Activated CD4-positive, alpha-beta T cell treated with anti-CD3 and anti-CD28 coated beads, Interleukin-2, amount 10 ng/mL, durations not matched to agents 24 days and 14 days (primary cell): ENCODE measurements at regions not wholly inside any gene's neighbourhood (a gene's known extent, or its start where the extent isn't known, plus 50 kb on each side); places are given as distances from the start of the nearest gene placed in this dataset.

Source experiments
- DNase-seq: peaks from one replicate; pipeline ENCODE4 v3.0.0; 2022
- H3K27ac Mint-ChIP-seq: one replicate; pipeline ENCODE4 v1.8.0; 2022; ENCODE audit warnings: mild to moderate bottlenecking, mixed read lengths
- H3K27me3 Mint-ChIP-seq: one replicate; pipeline ENCODE4 v1.8.0; 2022; ENCODE audit warnings: mixed read lengths
- H3K36me3 Mint-ChIP-seq: one replicate; pipeline ENCODE4 v1.8.0; 2022; ENCODE audit warnings: low read depth, mild to moderate bottlenecking, mixed read lengths
- H3K4me1 Mint-ChIP-seq: one replicate; pipeline ENCODE4 v1.8.0; 2021; ENCODE audit warnings: mixed read lengths
- H3K4me3 Mint-ChIP-seq: one replicate; pipeline ENCODE4 v1.8.0; 2022; ENCODE audit warnings: mild to moderate bottlenecking, moderate library complexity, mixed read lengths
- H3K9me3 Mint-ChIP-seq: one replicate; pipeline ENCODE4 v1.8.0; 2021; ENCODE audit warnings: mixed read lengths
- intact Hi-C: fragments of 100-400 bp; cut with micrococcal nuclease; formaldehyde crosslinking; loops from one replicate; pipeline ENCODE4 v1.15.1; 2023

GRCh38 chr9:115747731-115748130, 405.9 kb upstream of the PAPPA start:
- Mint-ChIP-seq H3K36me3 (no peaks in the 10 kb centered on the region), H3K27me3 (no peaks in the 10 kb centered on the region)

GRCh38 chr9:115756736-115757135, 396.9 kb upstream of the PAPPA start:
- DNase-seq, result no peak
- H3K27me3 Mint-ChIP-seq, result no peaks in the 10 kb centered on the region
- intact Hi-C loops, result no loop called here
- no peaks in the 10 kb centered on the region for H3K36me3 Mint-ChIP-seq
- H3K27ac Mint-ChIP-seq, result no peak overlapping the region
- no peaks in the 10 kb centered on the region for H3K4me1 Mint-ChIP-seq
- no peak overlapping the region for H3K4me3 Mint-ChIP-seq
- no peaks in the 10 kb centered on the region for H3K9me3 Mint-ChIP-seq

More at GRCh38 chr9:115747731-115748130, 405.9 kb upstream of the PAPPA start:
- Mint-ChIP-seq H3K27ac (no peak overlapping the region), H3K4me1 (no peaks in the 10 kb centered on the region), H3K9me3 (no peaks in the 10 kb centered on the region), H3K4me3 (no peak overlapping the region)
- DNase-seq, result no peak
- intact Hi-C loops, result no loop called here

GRCh38 chr9:115757461-115757860, 396.1 kb upstream of the PAPPA start:
- no peak for DNase-seq
- H3K27ac Mint-ChIP-seq, result no peak overlapping the region
- no peaks in the 10 kb centered on the region for H3K9me3 Mint-ChIP-seq
- no peaks in the 10 kb centered on the region for H3K27me3 Mint-ChIP-seq
- intact Hi-C loops, result no loop called here
- no peaks in the 10 kb centered on the region for H3K36me3 Mint-ChIP-seq
- no peaks in the 10 kb centered on the region for H3K4me1 Mint-ChIP-seq
- no peak overlapping the region for H3K4me3 Mint-ChIP-seq

GRCh38 chr9:115758441-115758840, 395.1 kb upstream of the PAPPA start:
- Mint-ChIP-seq H3K4me1 (no peaks in the 10 kb centered on the region), H3K9me3 (no peaks in the 10 kb centered on the region), H3K36me3 (no peaks in the 10 kb centered on the region), H3K4me3 (no peak overlapping the region), H3K27me3 (no peaks in the 10 kb centered on the region), H3K27ac (no peak overlapping the region)
- intact Hi-C loops, result no loop called here
- no peak for DNase-seq

- Mint-ChIP-seq H3K4me3 (no peak overlapping the region), H3K27ac (no peak overlapping the region), H3K27me3 (no peaks in the 10 kb centered on the region), H3K4me1 (no peaks in the 10 kb centered on the region), H3K9me3 (no peaks in the 10 kb centered on the region), H3K36me3 (no peaks in the 10 kb centered on the region)
- intact Hi-C loops, result no loop called here
- DNase-seq, result no peak
Observed at GRCh38 chr9:115759426-115759825, 394.2 kb upstream of the PAPPA start.

GRCh38 chr9:115764645-115765044, 388.9 kb upstream of the PAPPA start:
- no peak for DNase-seq
- Mint-ChIP-seq H3K4me1 (no peaks in the 10 kb centered on the region), H3K27me3 (no peaks in the 10 kb centered on the region), H3K36me3 (no peaks in the 10 kb centered on the region), H3K27ac (no peak overlapping the region), H3K4me3 (no peak overlapping the region), H3K9me3 (no peaks in the 10 kb centered on the region)
- intact Hi-C loops, result no loop called here

- no peaks in the 10 kb centered on the region for H3K27me3 Mint-ChIP-seq
- DNase-seq, result no peak
- H3K36me3 Mint-ChIP-seq, result no peaks in the 10 kb centered on the region
- no peaks in the 10 kb centered on the region for H3K4me1 Mint-ChIP-seq
- intact Hi-C loops, result no loop called here
- no peaks in the 10 kb centered on the region for H3K9me3 Mint-ChIP-seq
- no peak overlapping the region for H3K4me3 Mint-ChIP-seq
- no peak overlapping the region for H3K27ac Mint-ChIP-seq
Observed at GRCh38 chr9:115765060-115765459, 388.5 kb upstream of the PAPPA start.

GRCh38 chr9:115766370-115766955, 387.1 kb upstream of the PAPPA start:
- no peak for DNase-seq
- Mint-ChIP-seq H3K4me1 (no peaks in the 10 kb centered on the region), H3K27me3 (no peaks in the 10 kb centered on the region), H3K36me3 (no peaks in the 10 kb centered on the region), H3K27ac (no peak overlapping the region), H3K9me3 (no peaks in the 10 kb centered on the region), H3K4me3 (no peak overlapping the region)
- intact Hi-C loops, result no loop called here

- Mint-ChIP-seq H3K4me1 (no peaks in the 10 kb centered on the region), H3K27me3 (no peaks in the 10 kb centered on the region), H3K9me3 (no peaks in the 10 kb centered on the region), H3K27ac (no peak overlapping the region), H3K4me3 (no peak overlapping the region), H3K36me3 (no peaks in the 10 kb centered on the region)
- intact Hi-C loops, result no loop called here
- DNase-seq, result no peak
Observed at GRCh38 chr9:115770521-115770920, 383.1 kb upstream of the PAPPA start.

- Mint-ChIP-seq H3K9me3 (no peaks in the 10 kb centered on the region), H3K4me3 (no peak overlapping the region), H3K27me3 (no peaks in the 10 kb centered on the region), H3K4me1 (no peaks in the 10 kb centered on the region), H3K36me3 (no peaks in the 10 kb centered on the region), H3K27ac (no peak overlapping the region)
- DNase-seq, result no peak
- intact Hi-C loops, result no loop called here
Observed at GRCh38 chr9:115775659-115776058, 377.9 kb upstream of the PAPPA start.

- Mint-ChIP-seq H3K9me3 (no peaks in the 10 kb centered on the region), H3K27me3 (no peaks in the 10 kb centered on the region), H3K4me1 (no peaks in the 10 kb centered on the region), H3K4me3 (no peak overlapping the region), H3K36me3 (no peaks in the 10 kb centered on the region), H3K27ac (no peak overlapping the region)
- intact Hi-C loops, result no loop called here
- DNase-seq, result no peak
Observed at GRCh38 chr9:115777610-115778009, 376.0 kb upstream of the PAPPA start.

GRCh38 chr9:115781070-115781736, 372.4 kb upstream of the PAPPA start:
- Mint-ChIP-seq H3K4me3 (no peak overlapping the region), H3K27ac (no peak overlapping the region), H3K9me3 (no peaks in the 10 kb centered on the region), H3K4me1 (no peaks in the 10 kb centered on the region), H3K36me3 (no peaks in the 10 kb centered on the region), H3K27me3 (no peaks in the 10 kb centered on the region)
- intact Hi-C loops, result no loop called here
- no peak for DNase-seq

- H3K36me3 Mint-ChIP-seq, result no peaks in the 10 kb centered on the region
- H3K27me3 Mint-ChIP-seq, result no peaks in the 10 kb centered on the region
- no peaks in the 10 kb centered on the region for H3K9me3 Mint-ChIP-seq
- DNase-seq, result no peak
- no peak overlapping the region for H3K4me3 Mint-ChIP-seq
- no peak overlapping the region for H3K27ac Mint-ChIP-seq
- H3K4me1 Mint-ChIP-seq, result no peaks in the 10 kb centered on the region
- intact Hi-C loops, result no loop called here
Observed at GRCh38 chr9:115786321-115786720, 367.3 kb upstream of the PAPPA start.

GRCh38 chr9:115790520-115790919, 363.1 kb upstream of the PAPPA start:
- intact Hi-C loops, result no loop called here
- Mint-ChIP-seq H3K27me3 (no peaks in the 10 kb centered on the region), H3K4me3 (no peak overlapping the region)

GRCh38 chr9:115794921-115795475, 358.6 kb upstream of the PAPPA start:
- H3K27ac Mint-ChIP-seq, result no peak overlapping the region
- H3K27me3 Mint-ChIP-seq, result no peaks in the 10 kb centered on the region
- H3K9me3 Mint-ChIP-seq, result no peaks in the 10 kb centered on the region
- no peaks in the 10 kb centered on the region for H3K4me1 Mint-ChIP-seq
- no peak for DNase-seq
- H3K4me3 Mint-ChIP-seq, result no peak overlapping the region
- intact Hi-C loops, result no loop called here
- H3K36me3 Mint-ChIP-seq, result no peaks in the 10 kb centered on the region

More at GRCh38 chr9:115790520-115790919, 363.1 kb upstream of the PAPPA start:
- DNase-seq, result no peak
- no peaks in the 10 kb centered on the region for H3K9me3 Mint-ChIP-seq
- H3K27ac Mint-ChIP-seq, result no peak overlapping the region
- H3K4me1 Mint-ChIP-seq, result no peaks in the 10 kb centered on the region
- H3K36me3 Mint-ChIP-seq, result no peaks in the 10 kb centered on the region
